Esophagus muscularis mucosa (tissue), 4 donors: ENCODE measurements at regions not wholly inside any gene's neighbourhood (a gene's known extent, or its start where the extent isn't known, plus 50 kb on each side); places are given as distances from the start of the nearest gene placed in this dataset.
"Not testable (repeated sequence)": the region's sequence is repeated elsewhere in the genome, so short reads cannot be mapped to it uniquely, and the experiment has no call there.

ENCODE experiments used
- DNase-seq: peaks from one replicate; pipeline ENCODE4 v3.0.0-alpha.2; 2017; ENCODE audit errors: extremely low spot score
- H3K27ac ChIP-seq, 4 donors: fragments of 200-600 bp; sonication (generic); replicated peaks in 1 of 4; 1 replicate in 3 of 4; 2 replicates in 1 of 4; pipeline ENCODE4 v1.5.1; 2016 to 2019; ENCODE audit warnings: mild to moderate bottlenecking in 1 of 4
- H3K27me3 ChIP-seq, 4 donors: fragments of 200-600 bp; sonication (generic); one replicate each; pipeline versions ENCODE4 v1.5.1 to v1.6.0; 2016 to 2019
- H3K36me3 ChIP-seq, 4 donors: fragments of 200-600 bp; sonication (generic); one replicate each; pipeline ENCODE4 v1.5.1; 2016 to 2019
- H3K4me1 ChIP-seq, 4 donors: fragments of 200-600 bp; sonication (generic); one replicate each; pipeline ENCODE4 v1.5.1; 2016 to 2019
- H3K4me3 ChIP-seq, 4 donors: fragments of 200-600 bp; sonication (generic); 1 replicate in 2 of 4; 2 replicates in 2 of 4; pipeline ENCODE4 v1.5.1; 2016 to 2019; ENCODE audit warnings: mild to moderate bottlenecking in 4 of 4, moderate library complexity in 1 of 4
- H3K9me3 ChIP-seq, 4 donors: fragments of 200-600 bp; sonication (generic); 1 replicate in 3 of 4; 2 replicates in 1 of 4; pipeline ENCODE4 v1.5.1; 2016 to 2019
- CTCF ChIP-seq, 3 experiments: fragments of 200-600 bp in 2 of 3; fragments of 450-650 bp in 1 of 3; sonication (generic) in 2 of 3; IDR thresholded peaks; one replicate each; pipeline ENCODE4 v1.5.1; 2017 to 2019; ENCODE audit warnings: antibody characterized with exemption in 3 of 3, mild to moderate bottlenecking in 2 of 3, moderate library complexity in 1 of 3
- EP300 ChIP-seq: sonication (generic); formaldehyde crosslinking; IDR thresholded peaks from one replicate; pipeline ENCODE4 v1.6.1; 2017; ENCODE audit warnings: antibody characterized with exemption
- POLR2A ChIP-seq: fragments of 450-650 bp; IDR thresholded peaks from one replicate; pipeline ENCODE4 v1.6.1; 2017; ENCODE audit warnings: antibody characterized with exemption, moderate library complexity, mild to moderate bottlenecking, low read depth
- POLR2AphosphoS5 ChIP-seq, 2 donors: sonication (generic); formaldehyde crosslinking; IDR thresholded peaks; one replicate each; pipeline ENCODE4 v1.6.1; 2017; ENCODE audit warnings: antibody characterized with exemption in 2 of 2
- WGBS: methylation state at CpG from one replicate; pipeline ENCODE4 v1.1.5; 2018; 5-methylcytosine and 5-hydroxymethylcytosine counted together
- intact Hi-C: fragments of 100-400 bp; cut with DNase I; formaldehyde crosslinking; loops from one replicate; pipeline ENCODE4 v1.15.1; 2023

- no peaks in the 10 kb centered on the region for H3K27me3 ChIP-seq
- no peak overlapping the region for H3K4me3 ChIP-seq
- DNase-seq, result no peak
- no peaks in the 10 kb centered on the region for H3K9me3 ChIP-seq
- no peaks in the 10 kb centered on the region for H3K36me3 ChIP-seq
- 90% methylated on average over 8 of the region's 8 CpGs for WGBS
- no peaks in the 10 kb centered on the region for H3K4me1 ChIP-seq
- H3K27ac ChIP-seq, result no peak overlapping the region
- intact Hi-C loops, result no loop called here
- TF ChIP-seq POLR2A, result no peak
- TF ChIP-seq CTCF (IDR thresholded peaks at IDR 0.05), result no peak
- TF ChIP-seq EP300, result no peak
- TF ChIP-seq POLR2AphosphoS5 (IDR thresholded peaks at IDR 0.05), result no peak
These were observed 386.2 kb downstream of the PTH2R start for GRCh38 chr2:208792766-208793165.

- TF ChIP-seq CTCF (IDR thresholded peaks at IDR 0.05) (no peak), POLR2AphosphoS5 (IDR thresholded peaks at IDR 0.05) (no peak), POLR2A (no peak), EP300 (no peak)
These were observed 386.8 kb downstream of the PTH2R start for GRCh38 chr2:208793434-208793833.

GRCh38 chr2:208794288-208794975 is 387.8 kb downstream of the PTH2R start:
- Histone ChIP-seq H3K27me3 (no peaks in the 10 kb centered on the region), H3K4me3 (no peak overlapping the region), H3K9me3 (no peaks in the 10 kb centered on the region), H3K36me3 (no peaks in the 10 kb centered on the region), H3K4me1 (no peaks in the 10 kb centered on the region), H3K27ac (no peak overlapping the region)
- WGBS, result 87% methylated on average over 4 of the region's 4 CpGs
- no peak for DNase-seq
- intact Hi-C loops, result no loop called here
- TF ChIP-seq EP300 (no peak), CTCF (IDR thresholded peaks at IDR 0.05) (no peak), POLR2AphosphoS5 (IDR thresholded peaks at IDR 0.05) (no peak), POLR2A (no peak)

More at GRCh38 chr2:208793434-208793833, 386.8 kb downstream of the PTH2R start:
- Histone ChIP-seq H3K36me3 (no peaks in the 10 kb centered on the region), H3K4me3 (no peak overlapping the region), H3K27ac (no peak overlapping the region), H3K9me3 (no peaks in the 10 kb centered on the region), H3K27me3 (no peaks in the 10 kb centered on the region), H3K4me1 (no peaks in the 10 kb centered on the region)
- 75% methylated on average over 3 of the region's 3 CpGs for WGBS
- intact Hi-C loops, result no loop called here
- DNase-seq, result no peak

GRCh38 chr2:208798698-208799097 is 392.1 kb downstream of the PTH2R start:
- no peak for DNase-seq
- Histone ChIP-seq H3K36me3 (no peaks in the 10 kb centered on the region), H3K4me3 (no peak overlapping the region), H3K9me3 (no peaks in the 10 kb centered on the region), H3K4me1 (no peaks in the 10 kb centered on the region), H3K27me3 (no peaks in the 10 kb centered on the region), H3K27ac (no peak overlapping the region)
- 57% methylated on average over 1 of the region's 1 CpG for WGBS
- TF ChIP-seq CTCF (IDR thresholded peaks at IDR 0.05) (no peak), EP300 (no peak), POLR2AphosphoS5 (IDR thresholded peaks at IDR 0.05) (no peak), POLR2A (no peak)
- intact Hi-C loops, result no loop called here

GRCh38 chr2:208799397-208799796 is 392.8 kb downstream of the PTH2R start:
- no peaks in the 10 kb centered on the region for H3K36me3 ChIP-seq
- DNase-seq, result no peak
- no peak overlapping the region for H3K27ac ChIP-seq
- H3K9me3 ChIP-seq, result no peaks in the 10 kb centered on the region
- no peaks in the 10 kb centered on the region for H3K27me3 ChIP-seq
- no peak overlapping the region for H3K4me3 ChIP-seq
- no peak for TF ChIP-seq POLR2AphosphoS5 (IDR thresholded peaks at IDR 0.05)
- no peak for TF ChIP-seq POLR2A
- TF ChIP-seq CTCF (IDR thresholded peaks at IDR 0.05), result no peak
- no peak for TF ChIP-seq EP300
- 57% methylated on average over 2 of the region's 2 CpGs for WGBS
- intact Hi-C loops, result no loop called here
- H3K4me1 ChIP-seq, result no peaks in the 10 kb centered on the region

- DNase-seq, H3K4me1 ChIP-seq, H3K9me3 ChIP-seq, H3K27me3 ChIP-seq, H3K36me3 ChIP-seq, intact Hi-C loops, H3K4me3 ChIP-seq, H3K27ac ChIP-seq: not testable (repeated sequence)
- WGBS, result 87% methylated on average over 12 of the region's 12 CpGs
These were observed 394.3 kb downstream of the PTH2R start for GRCh38 chr2:208800887-208801286.
